HK-2 (cell line): ENCODE measurements at regions not wholly inside any gene's neighbourhood (a gene's known extent, or its start where the extent isn't known, plus 50 kb on each side); places are given as distances from the start of the nearest gene placed in this dataset.
"Not testable (repeated sequence)": the region's sequence is repeated elsewhere in the genome, so short reads cannot be mapped to it uniquely, and the experiment has no call there.

Experiments
- DNase-seq: peaks from one replicate; pipeline ENCODE4 v3.0.0-alpha.2; 2018; ENCODE audit not compliant: unreplicated experiment

DNA sequence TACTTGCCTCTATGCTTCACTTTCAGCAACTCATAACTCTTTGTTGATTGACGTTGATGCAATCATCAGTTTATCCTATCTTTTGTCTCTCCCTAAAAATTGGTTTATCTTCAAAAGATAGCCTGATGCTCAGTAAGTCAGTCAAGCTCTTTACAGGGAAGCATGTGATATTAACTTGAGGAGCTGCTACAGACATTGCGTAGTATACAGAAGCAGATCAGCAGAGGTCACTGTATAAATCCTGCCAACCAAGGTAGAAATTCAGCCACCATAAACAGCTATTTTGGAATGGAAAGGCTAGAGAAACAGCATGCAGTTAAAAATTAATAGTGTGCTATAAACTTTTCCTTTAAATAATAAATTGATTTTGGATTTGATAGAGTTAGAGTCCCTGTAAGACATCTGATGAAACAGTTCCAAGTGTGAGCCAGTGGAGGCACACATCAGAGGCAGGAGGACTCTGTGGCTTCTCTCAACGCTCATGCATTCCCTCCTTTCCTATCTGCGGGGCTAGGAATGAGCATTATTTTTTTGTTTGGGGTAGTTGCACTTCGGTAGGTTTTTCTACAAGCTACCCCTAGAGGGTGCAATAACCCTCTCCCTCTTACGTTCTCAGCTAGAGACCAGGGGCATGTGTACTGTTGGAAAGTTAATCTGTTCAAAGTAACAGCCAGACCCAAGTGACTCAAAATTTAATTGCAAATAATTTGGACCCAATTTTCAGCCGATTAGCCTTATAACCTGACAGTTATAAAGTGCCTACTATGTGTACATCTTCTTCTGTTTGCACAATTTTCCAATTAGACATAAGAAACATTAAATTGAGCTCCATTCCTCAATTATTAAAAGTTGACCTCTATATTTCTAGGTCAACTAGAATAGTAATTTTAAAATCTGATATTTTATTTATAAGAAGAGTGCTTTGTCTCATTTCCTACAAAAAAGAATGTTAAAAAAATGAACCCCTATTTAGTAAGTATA, 647.7 kb upstream of the SOX9 start:
- DNase-seq: peak; percentile 5

DNA sequence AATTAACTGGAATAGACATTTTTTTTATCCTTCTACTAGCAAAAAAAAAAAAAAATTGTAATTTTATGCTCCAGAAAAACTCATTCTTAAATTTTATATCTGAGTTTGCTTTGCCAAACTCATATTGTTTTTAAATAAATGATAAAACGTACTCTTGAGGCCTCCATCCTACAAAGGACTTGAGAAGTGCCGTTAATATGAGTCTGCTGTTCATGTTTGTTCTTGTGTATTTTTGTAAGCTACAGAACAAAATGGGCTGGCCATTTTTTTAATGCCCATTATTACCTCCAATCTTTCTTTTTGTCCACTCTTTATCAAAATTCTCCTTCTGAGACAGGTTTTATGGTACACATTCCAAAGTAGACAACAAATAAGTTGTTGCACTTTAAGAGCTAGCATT, 643.5 kb upstream of the SOX9 start:
- no peak for DNase-seq

DNA sequence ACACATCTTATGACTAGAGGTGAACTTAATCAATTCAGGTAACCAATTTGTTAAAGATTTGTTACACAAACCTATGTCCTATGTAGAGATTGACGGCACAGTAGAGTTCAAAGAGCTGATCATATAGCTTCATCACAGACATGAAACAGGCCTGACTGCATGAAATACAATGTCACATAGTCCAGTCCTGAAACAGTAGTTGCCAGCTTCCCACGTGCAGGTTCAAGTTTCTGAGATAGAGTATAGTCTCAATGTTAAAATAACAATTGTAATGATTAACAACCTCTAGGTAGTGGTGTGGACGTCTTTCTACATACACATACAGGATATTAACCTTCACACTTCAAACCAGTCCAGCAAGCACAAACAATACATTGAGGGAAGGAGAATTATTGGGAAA, 640.7 kb upstream of the SOX9 start:
- DNase-seq: no peak

DNA sequence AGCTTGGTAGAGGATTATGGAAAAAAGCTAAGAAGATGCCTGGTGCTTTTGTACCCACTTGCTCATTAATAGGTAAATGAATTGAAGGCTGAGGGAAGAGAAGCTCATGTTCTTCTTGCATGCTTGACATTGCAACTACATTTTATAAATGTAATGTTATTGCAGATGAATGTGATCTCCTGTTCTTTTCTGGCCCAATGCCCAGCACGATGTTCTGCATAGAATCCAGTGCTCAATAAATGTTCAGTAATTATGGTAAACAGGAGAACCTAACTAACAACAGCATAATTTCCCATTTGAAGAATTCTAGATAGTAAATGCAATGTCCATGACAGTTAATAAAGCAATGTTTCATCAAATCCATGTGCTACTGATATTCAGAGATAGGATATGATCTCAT, 638.2 kb upstream of the SOX9 start:
- no peak for DNase-seq

DNA sequence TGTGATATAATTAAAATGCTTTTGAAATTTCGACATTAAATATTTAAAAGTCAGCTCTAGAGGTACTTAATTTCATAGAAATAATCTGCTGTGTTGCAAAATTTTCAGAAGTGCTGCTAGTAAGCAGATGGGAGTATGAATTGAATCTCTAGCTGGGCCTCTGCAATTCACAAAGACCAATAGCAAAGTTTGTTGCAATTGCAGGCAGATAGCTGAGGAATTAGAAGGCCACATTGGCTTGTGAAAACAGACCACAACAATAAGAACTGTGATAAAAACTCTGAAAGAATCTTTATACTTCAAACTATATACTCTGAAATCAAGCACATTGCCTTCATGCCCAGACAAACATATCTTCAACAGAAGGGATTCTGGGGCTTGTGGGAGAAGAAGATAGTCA, 636.3 kb upstream of the SOX9 start:
- no peak for DNase-seq

DNA sequence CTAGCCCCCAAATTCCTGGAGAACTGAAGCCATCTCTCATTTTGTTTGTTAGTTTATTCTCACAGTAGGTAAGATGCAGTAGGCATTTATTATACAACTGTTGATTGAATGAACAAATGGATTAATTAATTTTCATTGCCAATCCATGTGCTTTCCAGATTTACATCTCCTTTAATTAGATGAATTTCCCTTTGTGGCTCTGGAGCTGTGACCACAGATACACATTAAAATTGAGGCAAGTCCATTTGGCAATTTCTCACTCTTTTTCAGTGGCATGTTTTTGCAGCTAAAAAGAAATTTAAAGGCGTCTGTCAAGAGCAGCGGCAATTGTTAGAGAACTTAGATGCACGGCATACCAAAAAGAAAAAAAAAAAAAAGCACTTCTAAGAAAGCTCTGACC, 635.4 kb upstream of the SOX9 start:
- DNase-seq: no peak

DNA sequence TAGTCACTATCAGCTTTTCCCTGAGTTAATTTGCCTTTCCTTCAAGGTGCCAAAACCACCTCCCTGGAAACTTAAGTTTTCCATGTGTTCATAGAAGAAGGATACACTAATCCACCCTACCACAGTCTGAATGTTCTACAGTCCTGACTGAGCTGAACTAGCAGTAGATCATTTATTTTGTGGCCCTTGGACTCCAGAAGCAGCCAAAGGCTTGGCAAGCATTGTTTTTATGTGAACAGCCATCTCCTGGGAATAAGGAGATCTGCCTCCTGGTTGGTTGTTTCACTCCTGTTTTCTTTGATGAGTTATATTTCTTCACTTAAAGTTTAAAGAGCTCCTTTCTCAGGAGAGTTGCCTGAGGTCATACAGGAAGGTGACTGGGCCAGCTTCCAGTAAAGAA, 634.6 kb upstream of the SOX9 start:
- DNase-seq: no peak

DNA sequence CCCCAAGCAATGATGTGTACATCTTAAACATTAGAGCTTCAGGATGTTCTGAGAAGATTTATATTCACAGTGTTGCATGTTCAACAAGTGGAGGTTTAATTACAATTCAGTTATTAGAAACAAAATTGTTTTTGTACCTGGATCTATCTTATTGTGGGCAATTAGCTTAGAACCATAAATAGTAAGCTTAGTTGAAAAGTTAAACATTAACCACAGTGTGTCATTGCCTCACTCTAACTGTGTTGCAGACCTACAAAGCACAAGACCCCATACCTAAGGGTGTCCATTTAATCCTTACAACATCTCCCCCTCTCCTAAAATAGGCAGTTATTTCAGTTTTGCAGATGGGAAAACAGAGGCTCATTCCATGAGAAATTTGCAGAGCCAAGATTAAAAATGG, 632.0 kb upstream of the SOX9 start:
- no peak for DNase-seq

DNA sequence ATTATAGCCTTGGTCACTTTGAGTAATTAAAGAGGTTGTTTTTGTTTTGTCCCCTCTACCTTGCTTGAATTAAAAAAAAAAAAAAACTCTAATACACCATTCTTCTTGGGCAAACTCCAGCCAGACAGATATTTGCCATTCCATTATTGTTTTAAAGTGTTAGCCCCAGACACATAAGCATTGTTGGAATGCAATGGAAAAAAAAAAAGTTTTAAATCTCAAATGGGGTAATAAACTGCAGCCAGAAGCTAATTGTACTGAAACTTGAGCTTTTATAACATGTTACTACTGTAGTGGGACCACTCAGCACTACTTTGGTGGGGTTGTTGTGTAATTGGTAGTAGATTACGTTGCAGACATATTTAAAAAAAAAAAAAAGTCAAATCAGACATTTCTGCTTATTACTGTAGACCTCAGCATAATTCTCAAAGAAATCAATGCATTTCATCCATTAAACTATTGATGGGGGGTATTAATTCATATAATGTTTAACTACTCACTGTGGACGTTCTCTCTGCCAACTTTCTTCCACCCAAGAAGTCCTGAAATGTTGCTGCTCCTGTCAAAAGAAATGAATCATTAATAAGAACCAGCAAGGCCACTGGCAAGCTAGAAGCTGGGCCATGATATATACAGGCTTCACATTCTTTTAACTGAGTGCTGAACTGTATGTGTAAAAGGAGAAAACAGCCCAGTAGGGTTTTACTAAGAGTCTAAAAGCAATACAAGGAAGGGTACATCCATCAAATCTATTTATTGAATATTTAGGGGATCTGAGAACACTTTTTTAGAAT, 626.6 kb upstream of the SOX9 start:
- no peak for DNase-seq

DNA sequence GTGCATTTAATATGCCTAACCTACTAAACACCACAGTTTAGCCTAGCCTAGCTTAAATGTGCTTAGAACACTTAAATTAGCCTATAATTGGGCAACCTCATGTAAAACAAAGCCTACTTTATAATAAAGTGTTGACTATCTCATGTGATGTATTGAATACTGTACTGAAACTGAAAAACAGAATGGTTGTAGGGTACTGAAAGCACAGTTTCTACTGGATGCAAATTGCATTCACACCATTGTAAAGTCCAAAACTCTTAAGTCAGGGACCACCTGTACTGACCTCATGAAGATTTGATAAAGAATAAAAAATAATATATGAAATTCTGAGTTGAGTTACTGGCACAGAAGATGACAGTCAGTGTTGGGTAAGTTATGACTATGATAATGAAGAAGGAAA, 625.4 kb upstream of the SOX9 start:
- DNase-seq: no peak

DNA sequence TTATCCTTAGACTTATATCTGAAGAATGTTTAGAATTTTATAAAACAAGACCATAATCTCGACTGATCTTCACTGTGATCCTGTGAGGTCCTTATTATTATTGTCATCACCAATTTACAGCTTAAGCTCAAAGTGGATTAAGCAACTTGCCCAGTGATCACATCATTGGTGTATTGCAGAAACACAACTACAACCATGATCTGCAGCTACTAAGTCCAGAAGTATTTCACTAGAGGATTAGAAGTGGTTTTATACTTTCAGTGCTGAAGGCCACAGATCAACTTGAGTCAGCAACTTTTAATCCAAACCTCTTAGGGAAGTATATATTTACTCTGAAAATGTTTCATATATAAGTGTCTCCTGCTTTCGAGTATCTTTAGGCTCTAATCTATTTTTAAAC, 624.3 kb upstream of the SOX9 start:
- DNase-seq: no peak

DNA sequence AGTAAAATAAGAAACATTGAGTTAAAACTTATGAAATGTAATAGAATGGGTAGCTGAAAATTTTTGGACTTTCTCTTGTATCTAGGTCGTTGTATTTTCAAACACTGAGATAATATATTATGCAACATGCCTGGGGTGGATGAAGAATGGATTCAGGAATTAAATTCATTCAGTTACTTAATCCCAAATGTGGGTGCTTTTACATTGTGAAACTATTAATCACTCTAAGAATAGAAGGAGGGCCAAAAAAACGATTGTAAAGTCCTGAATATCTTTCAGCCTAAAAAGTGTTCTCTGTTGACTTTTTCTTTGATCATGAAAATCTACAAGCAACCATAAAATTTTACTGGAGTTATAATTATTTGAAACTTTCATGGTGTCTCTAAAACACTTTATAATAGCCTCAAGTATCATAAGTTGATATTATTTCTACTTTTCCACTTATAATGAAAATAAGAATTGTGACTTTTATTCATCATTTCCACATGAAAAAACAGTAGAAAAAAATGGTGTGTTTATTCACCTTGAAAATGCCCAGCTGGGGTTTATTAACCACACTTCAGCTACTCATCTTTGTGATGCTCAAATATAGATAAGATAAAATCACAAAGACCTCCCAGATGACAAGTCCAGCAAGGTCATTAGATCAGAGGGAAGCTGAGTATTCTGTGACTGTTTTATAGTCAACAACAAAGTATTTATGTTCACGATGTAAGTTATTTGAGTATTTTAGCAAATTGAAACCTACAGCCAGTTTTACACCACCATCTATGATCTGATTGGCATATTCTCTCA, 619.9 kb upstream of the SOX9 start:
- DNase-seq: no peak

DNA sequence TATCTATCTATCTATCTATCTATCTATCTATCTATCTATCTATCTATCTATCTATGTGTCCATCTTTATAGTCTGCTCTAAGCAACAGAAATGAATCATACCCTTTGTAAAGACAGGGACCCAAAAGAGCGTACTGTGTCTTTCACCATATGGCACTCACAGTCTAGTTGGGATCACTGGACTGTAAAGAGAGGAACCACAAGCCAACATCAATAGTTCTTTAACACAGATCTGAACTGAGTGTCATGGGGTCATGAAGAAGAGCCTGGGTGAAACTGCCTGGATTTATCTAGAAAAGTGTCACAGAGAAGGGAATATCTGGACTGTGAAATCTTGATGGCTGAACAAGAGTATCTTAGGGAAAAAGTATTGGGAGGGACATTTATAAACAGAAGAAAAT, 619.1 kb upstream of the SOX9 start:
- no peak for DNase-seq

DNA sequence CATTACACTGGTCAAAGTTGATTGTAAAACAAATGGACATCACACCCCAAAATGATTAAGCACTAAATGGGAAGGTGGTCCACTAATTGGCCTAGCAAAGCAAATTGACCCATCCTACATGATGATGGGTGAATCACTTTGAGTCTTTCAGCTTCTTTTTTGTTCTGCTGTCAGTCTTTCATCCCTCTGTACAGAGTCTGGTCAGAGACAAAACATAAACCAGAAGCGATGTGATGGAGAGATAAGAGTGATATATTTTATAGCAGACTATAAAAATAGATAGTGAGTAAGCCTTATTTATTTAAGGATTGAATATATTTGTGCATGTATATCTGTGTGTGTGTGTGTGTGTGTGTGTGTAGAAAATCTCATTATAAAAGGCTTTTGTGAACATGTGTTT, 618.4 kb upstream of the SOX9 start:
- DNase-seq: no peak

DNA sequence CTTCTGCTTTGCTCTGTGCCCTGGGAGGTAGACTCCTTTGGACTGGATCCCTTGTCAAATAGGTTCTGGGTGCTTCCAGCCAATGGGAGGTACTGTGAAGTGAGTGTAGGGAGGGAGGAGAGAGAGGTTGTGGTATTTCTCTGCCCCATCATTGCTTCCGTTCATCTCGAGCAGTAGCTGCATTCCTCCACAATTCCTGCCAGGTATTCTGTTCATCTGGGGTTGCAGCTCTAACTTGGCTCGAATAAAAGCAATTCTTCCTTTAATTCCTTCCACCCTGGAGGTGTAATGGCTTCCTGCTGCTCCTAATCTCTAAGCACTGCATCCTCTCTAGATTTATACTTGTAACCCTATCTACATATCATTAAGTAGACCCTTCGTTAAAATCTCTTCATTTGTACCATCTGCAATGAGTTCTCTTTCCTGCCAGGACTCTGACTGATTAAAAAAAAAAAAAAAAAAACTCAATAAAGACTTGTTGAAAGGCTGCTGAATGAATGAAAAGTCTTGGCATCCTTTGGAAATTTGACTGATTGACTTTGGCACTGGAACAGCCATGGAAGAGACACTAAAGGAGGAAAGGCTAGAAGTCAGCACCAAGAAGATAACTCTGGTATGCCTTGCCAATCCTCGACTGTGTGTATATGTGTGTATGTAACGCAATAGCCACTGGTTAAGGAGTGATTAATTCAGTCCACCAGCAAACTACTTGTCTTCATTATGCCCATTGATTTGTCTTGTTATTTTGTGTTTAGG, 616.9 kb upstream of the SOX9 start:
- DNase-seq: no peak

DNA sequence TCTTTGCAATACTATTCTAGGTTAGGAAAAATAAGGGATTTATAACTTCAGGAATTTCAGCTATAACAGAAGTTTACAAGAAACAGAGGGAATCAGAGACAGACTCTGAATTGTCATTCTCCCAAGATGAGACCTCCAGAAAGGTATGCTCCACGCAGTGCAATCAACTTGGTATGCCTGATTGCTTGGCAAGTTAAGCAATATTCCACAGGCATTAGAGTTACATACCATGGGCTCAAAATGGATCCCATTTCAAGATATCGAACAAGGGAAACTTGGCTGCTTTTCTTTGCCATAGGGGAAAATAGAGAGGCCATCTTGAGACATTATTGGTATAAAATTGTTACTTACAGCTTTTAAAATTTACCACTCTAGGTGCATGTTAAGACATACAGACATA, 615.6 kb upstream of the SOX9 start:
- no peak for DNase-seq

DNA sequence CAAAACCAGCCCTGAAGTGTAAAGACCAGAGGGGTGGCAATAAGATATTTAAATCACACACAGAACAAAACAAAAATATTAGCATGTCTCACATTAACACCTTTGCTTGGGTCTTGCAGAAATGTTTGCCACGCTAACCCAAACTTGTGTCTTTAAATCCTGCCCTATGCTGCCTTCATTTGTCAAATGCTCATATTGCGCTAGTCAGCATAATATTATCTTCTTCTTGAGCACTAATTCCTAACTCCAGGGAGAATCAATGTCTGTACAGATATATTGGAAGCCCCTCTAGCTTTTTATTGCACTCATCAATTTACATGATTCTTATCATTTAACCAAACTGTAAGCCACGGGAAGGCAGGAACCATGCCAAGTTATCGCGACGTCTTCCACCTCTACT, 614.8 kb upstream of the SOX9 start:
- DNase-seq: no peak

DNA sequence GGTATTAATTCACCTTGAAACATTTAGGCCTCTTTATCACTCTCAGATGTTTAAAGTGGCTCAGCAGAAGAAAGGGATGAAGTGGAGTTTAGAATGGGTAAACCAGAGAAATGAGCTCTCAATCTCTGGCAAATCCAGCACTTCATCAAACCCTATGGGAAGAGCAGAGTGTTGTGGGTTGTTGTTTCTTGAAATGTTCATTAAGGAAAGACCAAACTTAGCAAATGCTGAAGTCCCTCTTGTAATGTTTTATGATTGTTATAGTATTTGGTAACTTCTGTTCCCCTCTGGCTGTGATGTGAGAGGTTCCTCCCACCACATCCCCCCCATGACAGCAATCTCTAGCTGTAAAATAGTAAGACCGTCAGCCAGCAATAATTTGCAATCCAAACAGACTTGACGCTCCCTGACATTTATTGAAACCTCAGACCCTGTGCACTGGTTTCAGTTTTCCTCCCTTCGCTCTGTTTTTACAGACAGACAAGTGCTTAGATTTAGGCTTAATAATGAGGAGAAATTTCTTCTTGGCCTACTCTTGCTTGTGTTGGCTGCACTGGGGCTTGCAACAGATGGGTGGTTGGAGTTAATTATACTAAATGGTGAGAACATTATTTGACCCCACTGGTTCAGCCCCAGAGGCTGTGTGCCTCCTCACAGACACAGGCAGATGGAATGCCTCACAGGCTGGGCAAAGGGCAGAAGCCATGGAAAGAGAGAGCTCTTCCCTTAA, 609.4 kb upstream of the SOX9 start:
- no peak for DNase-seq

DNA sequence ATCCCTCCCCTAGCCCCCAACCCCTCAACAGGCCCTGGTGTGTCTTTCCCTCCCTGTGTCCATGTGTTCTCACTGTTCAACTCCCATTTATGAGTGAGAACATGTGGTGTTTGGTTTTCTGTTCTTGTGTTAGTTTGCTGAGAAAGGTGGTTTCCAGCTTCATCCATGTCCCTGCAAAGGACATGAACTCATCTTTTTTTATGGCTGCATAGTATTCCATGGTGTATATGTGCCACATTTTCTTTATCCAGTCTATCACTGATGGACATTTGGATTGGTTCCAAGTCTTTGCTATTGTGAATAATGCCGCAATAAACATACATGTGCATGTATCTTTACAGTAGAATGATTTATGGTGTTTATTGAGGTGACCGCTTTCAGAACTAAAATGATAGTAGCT, 607.1 kb upstream of the SOX9 start:
- DNase-seq: not testable (repeated sequence)

DNA sequence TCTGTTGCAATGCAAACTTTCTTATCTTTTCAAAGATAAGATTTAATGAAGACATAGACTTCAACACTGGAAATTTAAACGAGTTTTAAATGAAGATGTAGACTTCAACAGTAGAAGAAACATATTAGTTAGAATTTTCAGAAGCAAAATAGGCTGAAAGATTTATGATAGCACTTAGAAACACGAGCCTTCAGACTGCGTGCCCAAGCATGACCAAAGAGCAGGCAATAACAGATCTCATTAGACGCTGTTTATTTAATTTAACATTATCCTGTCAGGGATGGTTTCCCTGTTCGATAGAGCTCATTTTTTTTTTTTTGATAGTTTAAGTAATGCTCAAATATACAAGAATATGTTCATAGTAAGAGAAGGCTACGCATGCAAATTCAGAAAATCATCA, 604.7 kb upstream of the SOX9 start:
- no peak for DNase-seq

DNA sequence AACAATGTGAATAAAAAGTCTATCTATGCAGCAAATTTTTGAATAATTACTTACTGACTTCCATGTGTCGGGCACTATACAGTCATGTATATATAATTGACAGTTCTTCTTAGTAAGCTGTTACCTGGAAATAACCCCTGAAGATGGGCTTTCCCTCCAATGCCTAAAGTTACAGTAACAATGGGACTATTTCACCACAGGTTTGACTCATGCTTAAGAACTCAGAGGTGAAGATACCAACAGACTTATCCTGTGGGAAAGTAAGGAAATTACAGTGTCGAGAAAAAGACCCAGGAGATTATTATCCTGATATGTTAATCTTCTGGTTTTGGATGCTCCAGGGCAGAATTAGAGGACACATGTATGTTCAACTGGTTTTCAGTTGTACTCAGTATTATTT, 601.5 kb upstream of the SOX9 start:
- no peak for DNase-seq
